ENCODE measurements at regions not wholly inside any gene's neighbourhood (a gene's known extent, or its start where the extent isn't known, plus 50 kb on each side); places are given as distances from the start of the nearest gene placed in this dataset.
"Not testable (repeated sequence)": the region's sequence is repeated elsewhere in the genome, so short reads cannot be mapped to it uniquely, and the experiment has no call there.

- no peak for DNase-seq
These were observed 146.5 kb downstream of the SPANXN1 start for GRCh38 chrX:145393702-145394235.

GRCh38 chrX:145394344-145394743 lies 147.0 kb downstream of the SPANXN1 start:
- DNase-seq, result no peak

- DNase-seq, result no peak
These were observed 149.3 kb downstream of the SPANXN1 start for GRCh38 chrX:145396612-145397011.

GRCh38 chrX:145405012-145405411 lies 157.7 kb downstream of the SPANXN1 start:
- DNase-seq, result peak; percentile 18 to 25

- DNase-seq, result no peak
These were observed 163.3 kb downstream of the SPANXN1 start for GRCh38 chrX:145410622-145411021.

GRCh38 chrX:145436211-145436610 lies 188.9 kb downstream of the SPANXN1 start:
- not testable (repeated sequence) for DNase-seq

- no peak for DNase-seq
These were observed 217.3 kb downstream of the SPANXN1 start for GRCh38 chrX:145464650-145465049.

GRCh38 chrX:145475725-145476124 lies 228.4 kb downstream of the SPANXN1 start:
- no peak for DNase-seq

GRCh38 chrX:145484740-145485139 lies 237.4 kb downstream of the SPANXN1 start:
- no peak for DNase-seq

- DNase-seq, result no peak
These were observed 255.4 kb downstream of the SPANXN1 start for GRCh38 chrX:145502670-145503069.

GRCh38 chrX:145506214-145506613 lies 258.9 kb downstream of the SPANXN1 start:
- no peak for DNase-seq

- no peak for DNase-seq
These were observed 277.6 kb downstream of the SPANXN1 start for GRCh38 chrX:145524931-145525330.

GRCh38 chrX:145532176-145532780 lies 285.0 kb downstream of the SPANXN1 start:
- DNase-seq, result no peak

GRCh38 chrX:145533534-145533933 lies 284.1 kb upstream of the SLITRK2 start:
- no peak for DNase-seq

- DNase-seq, result no peak
These were observed 268.1 kb upstream of the SLITRK2 start for GRCh38 chrX:145549496-145549895.

- DNase-seq, result no peak
These were observed 265.0 kb upstream of the SLITRK2 start for GRCh38 chrX:145552643-145553042.

GRCh38 chrX:145553702-145554101 lies 263.9 kb upstream of the SLITRK2 start:
- DNase-seq, result no peak

GRCh38 chrX:145563159-145563558 lies 254.5 kb upstream of the SLITRK2 start:
- DNase-seq, result no peak

GRCh38 chrX:145609951-145610511 lies 207.6 kb upstream of the SLITRK2 start:
- no peak for DNase-seq

- DNase-seq, result no peak
These were observed 203.7 kb upstream of the SLITRK2 start for GRCh38 chrX:145613894-145614293.

GRCh38 chrX:145620666-145621065 lies 197.0 kb upstream of the SLITRK2 start:
- no peak for DNase-seq

GRCh38 chrX:145623453-145623852 lies 194.2 kb upstream of the SLITRK2 start:
- DNase-seq, result no peak

- no peak for DNase-seq
These were observed 187.5 kb upstream of the SLITRK2 start for GRCh38 chrX:145630081-145630480.

GRCh38 chrX:145630806-145631435 lies 186.7 kb upstream of the SLITRK2 start:
- no peak for DNase-seq
